Fibroblast of mammary gland (primary cell): ENCODE measurements at regions not wholly inside any gene's neighbourhood (a gene's known extent, or its start where the extent isn't known, plus 50 kb on each side); places are given as distances from the start of the nearest gene placed in this dataset.

ENCODE experiments used
- DNase-seq: peaks from one replicate; pipeline ENCODE4 v3.0.0-alpha.2; 2010; ENCODE audit warnings: low read depth
- H3K4me3 ChIP-seq: 2 replicates; pipeline ENCODE4 v1.5.1; 2011; ENCODE audit warnings: low read depth, mild to moderate bottlenecking, low read length, moderate library complexity; ENCODE audit not compliant: control insufficient read depth
- CTCF ChIP-seq: conservative IDR thresholded peaks from 2 replicates; pipeline ENCODE4 v1.5.1; 2011; ENCODE audit warnings: low read depth, low read length, inconsistent platforms; ENCODE audit not compliant: control insufficient read depth, insufficient read depth

- no peak for DNase-seq
- no peak for TF ChIP-seq CTCF
- H3K4me3 ChIP-seq: no peak overlapping the region
Observed at GRCh38 chr1:47559944-47560695, 122.3 kb downstream of the FOXD2 start.

- TF ChIP-seq CTCF: no peak
- DNase-seq: no peak
- H3K4me3 ChIP-seq: no peak overlapping the region
Observed at GRCh38 chr1:47561523-47562007, 123.7 kb downstream of the FOXD2 start.

- no peak for TF ChIP-seq CTCF
- DNase-seq: no peak
- H3K4me3 ChIP-seq: no peak overlapping the region
Observed at GRCh38 chr1:47562147-47562546, 124.3 kb downstream of the FOXD2 start.

- H3K4me3 ChIP-seq: no peak overlapping the region
- no peak for TF ChIP-seq CTCF
- no peak for DNase-seq
Observed at GRCh38 chr1:47562799-47563198, 125.0 kb downstream of the FOXD2 start.

- no peak overlapping the region for H3K4me3 ChIP-seq
- no peak for TF ChIP-seq CTCF
- DNase-seq: peak; percentile 10
Observed at GRCh38 chr1:47563201-47563600, 125.4 kb downstream of the FOXD2 start.

- DNase-seq: no peak
- TF ChIP-seq CTCF: no peak
- no peak overlapping the region for H3K4me3 ChIP-seq
Observed at GRCh38 chr1:47564570-47564969, 126.7 kb downstream of the FOXD2 start.

GRCh38 chr1:47565092-47565491, 127.2 kb downstream of the FOXD2 start:
- no peak for TF ChIP-seq CTCF
- DNase-seq: no peak
- H3K4me3 ChIP-seq: no peak overlapping the region
